Left lung (tissue), 4 donors: ENCODE measurements at regions not wholly inside any gene's neighbourhood (a gene's known extent, or its start where the extent isn't known, plus 50 kb on each side); places are given as distances from the start of the nearest gene placed in this dataset.

ENCODE experiments used
- ATAC-seq: fragments of 200-7000 bp; cut with Tn5 transposase; one replicate; pipeline ENCODE4 v1.9.1; 2020; ENCODE audit warnings: moderate library complexity
- DNase-seq, 4 donors: peaks; one replicate each; pipeline ENCODE4 v3.0.0-alpha.2; 2013 to 2020
- H3K27ac ChIP-seq, 2 donors: fragments of 200-600 bp; sonication (generic) in 1 of 2; one replicate each; pipeline versions ENCODE4 v1.5.0 to v1.8.0; 2020 to 2021
- H3K27me3 ChIP-seq, 2 donors: fragments of 200-600 bp; sonication (generic) in 1 of 2; one replicate each; pipeline versions ENCODE4 v1.5.0 to v1.8.0; 2020 to 2021
- H3K36me3 ChIP-seq, 2 donors: fragments of 200-600 bp; sonication (generic) in 1 of 2; one replicate each; pipeline versions ENCODE4 v1.5.0 to v1.8.0; 2020 to 2021
- H3K4me1 ChIP-seq, 2 donors: fragments of 200-600 bp; one replicate each; pipeline ENCODE4 v1.8.0; 2021
- H3K4me3 ChIP-seq, 2 donors: fragments of 200-600 bp; sonication (generic) in 1 of 2; one replicate each; pipeline versions ENCODE4 v1.5.0 to v1.8.0; 2020 to 2021; ENCODE audit warnings: mild to moderate bottlenecking in 1 of 2
- H3K9me3 ChIP-seq, 2 donors: fragments of 200-600 bp; sonication (generic) in 1 of 2; one replicate each; pipeline versions ENCODE4 v1.5.0 to v1.8.0; 2020 to 2021
- intact Hi-C, 2 donors: fragments of 100-400 bp; cut with DNase I; formaldehyde crosslinking; loops; one replicate each; pipeline versions ENCODE4 v1.11.2 to v1.14.2; 2022
- TF ChIP-seq, protein P1 (sequence below), 2 donors: fragments of 200-600 bp; sonication (generic) in 1 of 2; IDR thresholded peaks; one replicate each; pipeline versions ENCODE4 v1.5.0 to v1.8.0; 2021; ENCODE audit warnings: antibody characterized with exemption in 2 of 2
- donor health status: DM: no; HTN: yes; CAD: no.
- donor health status: DM: no; HTN: no; CAD: no.

DNA sequence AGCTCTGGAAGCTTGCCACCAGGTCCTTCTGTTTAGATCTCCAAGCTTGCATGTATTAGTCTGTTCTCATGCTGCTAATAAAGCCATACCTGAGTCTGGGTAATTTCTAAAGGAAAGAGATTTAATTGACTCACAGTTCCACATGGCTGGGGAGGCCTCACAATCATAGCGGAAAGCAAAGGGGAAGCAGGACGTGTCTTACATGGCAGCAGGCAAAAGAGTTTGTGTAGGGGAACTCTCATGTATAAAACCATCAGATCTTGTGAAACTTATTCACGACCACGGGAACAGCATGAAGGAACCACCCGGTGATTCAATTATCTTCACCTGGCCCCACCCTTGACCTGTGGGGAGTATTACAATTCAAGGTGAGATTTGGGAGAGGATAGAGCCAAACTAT is 147.0 kb upstream of the PROK2 start:
- no peak for DNase-seq
- Histone ChIP-seq H3K9me3 (no peaks in the 10 kb centered on the region), H3K27ac (no peak overlapping the region), H3K4me3 (no peak overlapping the region), H3K4me1 (no peaks in the 10 kb centered on the region), H3K27me3 (no peaks in the 10 kb centered on the region), H3K36me3 (no peaks in the 10 kb centered on the region)
- intact Hi-C loops = loop anchor here in 1 of 2 donors (10.0 kb wide), 1 partner anchor 63 kb away; no protein-coding TSS in a partner anchor
- no peak for ATAC-seq
- TF ChIP-seq, protein P1, sequence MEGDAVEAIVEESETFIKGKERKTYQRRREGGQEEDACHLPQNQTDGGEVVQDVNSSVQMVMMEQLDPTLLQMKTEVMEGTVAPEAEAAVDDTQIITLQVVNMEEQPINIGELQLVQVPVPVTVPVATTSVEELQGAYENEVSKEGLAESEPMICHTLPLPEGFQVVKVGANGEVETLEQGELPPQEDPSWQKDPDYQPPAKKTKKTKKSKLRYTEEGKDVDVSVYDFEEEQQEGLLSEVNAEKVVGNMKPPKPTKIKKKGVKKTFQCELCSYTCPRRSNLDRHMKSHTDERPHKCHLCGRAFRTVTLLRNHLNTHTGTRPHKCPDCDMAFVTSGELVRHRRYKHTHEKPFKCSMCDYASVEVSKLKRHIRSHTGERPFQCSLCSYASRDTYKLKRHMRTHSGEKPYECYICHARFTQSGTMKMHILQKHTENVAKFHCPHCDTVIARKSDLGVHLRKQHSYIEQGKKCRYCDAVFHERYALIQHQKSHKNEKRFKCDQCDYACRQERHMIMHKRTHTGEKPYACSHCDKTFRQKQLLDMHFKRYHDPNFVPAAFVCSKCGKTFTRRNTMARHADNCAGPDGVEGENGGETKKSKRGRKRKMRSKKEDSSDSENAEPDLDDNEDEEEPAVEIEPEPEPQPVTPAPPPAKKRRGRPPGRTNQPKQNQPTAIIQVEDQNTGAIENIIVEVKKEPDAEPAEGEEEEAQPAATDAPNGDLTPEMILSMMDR (IDR thresholded peaks at IDR 0.05) = no peak

DNA sequence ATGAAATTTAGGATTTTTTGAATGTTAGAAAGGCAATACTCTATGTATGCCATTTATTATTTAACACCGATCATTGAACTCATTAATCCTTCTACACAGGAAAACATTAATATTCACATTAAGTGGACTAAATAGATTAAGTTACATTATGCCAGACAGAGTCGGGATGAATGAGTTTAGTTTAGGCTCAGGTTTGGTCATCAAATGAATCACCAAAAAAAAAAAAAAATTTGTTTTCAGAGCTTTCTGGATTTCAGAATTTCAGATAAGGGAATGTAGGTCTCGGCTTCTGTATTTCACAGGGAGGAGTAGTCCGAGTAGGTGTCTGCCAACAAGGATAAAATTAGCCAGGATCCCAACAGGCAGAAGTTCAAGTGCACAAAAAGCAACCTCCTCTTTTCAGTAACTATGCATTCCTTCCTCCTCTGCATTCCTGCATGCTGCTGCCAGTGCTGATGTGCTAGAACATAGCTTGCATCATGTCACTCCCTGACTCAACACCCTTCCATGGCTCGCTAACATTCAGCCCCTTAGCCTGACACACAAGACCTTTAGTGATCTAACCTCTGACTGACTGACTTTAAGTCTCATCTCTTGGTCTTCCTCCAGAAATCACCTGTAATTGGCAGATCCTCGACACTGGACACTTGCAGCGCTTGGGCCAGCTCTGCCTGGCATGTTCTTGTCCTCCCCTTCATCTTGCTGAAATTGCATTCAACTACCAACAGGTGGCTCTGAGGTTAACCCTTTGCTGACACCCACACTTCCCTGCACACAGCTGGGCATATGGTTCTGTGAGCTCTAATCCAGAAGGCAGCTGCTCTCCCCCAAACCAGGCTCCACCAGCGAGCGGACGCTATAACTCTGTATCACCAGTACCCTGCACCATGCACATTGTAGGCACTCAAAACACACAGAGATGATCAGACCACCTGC is 145.4 kb upstream of the PROK2 start:
- Histone ChIP-seq H3K4me3 (no peak overlapping the region), H3K9me3 (no peaks in the 10 kb centered on the region), H3K27me3 (no peaks in the 10 kb centered on the region), H3K36me3 (no peaks in the 10 kb centered on the region), H3K27ac (no peak overlapping the region), H3K4me1 (no peaks in the 10 kb centered on the region)
- ATAC-seq = peak; percentile 53
- DNase-seq = no peak
- TF ChIP-seq, protein P1 (IDR thresholded peaks at IDR 0.05) = no peak
- intact Hi-C loops = loop anchor here in 1 of 2 donors (10.0 kb wide), 1 partner anchor 64 kb away; no protein-coding TSS in a partner anchor

DNA sequence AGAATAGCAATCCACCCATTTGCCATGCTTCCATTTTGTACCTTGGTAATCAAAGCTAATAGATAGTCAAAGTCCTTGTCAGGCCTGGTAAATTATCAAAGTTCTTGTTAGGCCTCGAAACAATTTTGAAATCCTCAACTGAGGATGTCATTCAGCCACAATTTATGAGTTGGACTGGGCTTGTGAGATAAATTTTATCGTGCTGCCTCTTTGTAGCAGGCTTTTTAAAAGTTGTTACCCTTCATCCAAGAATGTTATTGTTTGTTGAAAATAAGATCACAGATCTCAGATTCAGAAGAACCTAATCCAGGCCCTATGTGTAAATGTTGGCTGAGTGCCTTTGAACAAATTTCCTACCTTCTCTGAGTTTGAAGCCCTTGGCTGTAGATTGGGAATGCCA is 143.3 kb upstream of the PROK2 start:
- no peaks in the 10 kb centered on the region for H3K4me1 ChIP-seq
- no peak for ATAC-seq
- no peak overlapping the region for H3K27ac ChIP-seq
- H3K27me3 ChIP-seq = no peaks in the 10 kb centered on the region
- TF ChIP-seq, protein P1 (IDR thresholded peaks at IDR 0.05) = no peak
- intact Hi-C loops = no loop called here
- no peaks in the 10 kb centered on the region for H3K9me3 ChIP-seq
- DNase-seq = no peak
- H3K36me3 ChIP-seq = no peaks in the 10 kb centered on the region
- H3K4me3 ChIP-seq = no peak overlapping the region

DNA sequence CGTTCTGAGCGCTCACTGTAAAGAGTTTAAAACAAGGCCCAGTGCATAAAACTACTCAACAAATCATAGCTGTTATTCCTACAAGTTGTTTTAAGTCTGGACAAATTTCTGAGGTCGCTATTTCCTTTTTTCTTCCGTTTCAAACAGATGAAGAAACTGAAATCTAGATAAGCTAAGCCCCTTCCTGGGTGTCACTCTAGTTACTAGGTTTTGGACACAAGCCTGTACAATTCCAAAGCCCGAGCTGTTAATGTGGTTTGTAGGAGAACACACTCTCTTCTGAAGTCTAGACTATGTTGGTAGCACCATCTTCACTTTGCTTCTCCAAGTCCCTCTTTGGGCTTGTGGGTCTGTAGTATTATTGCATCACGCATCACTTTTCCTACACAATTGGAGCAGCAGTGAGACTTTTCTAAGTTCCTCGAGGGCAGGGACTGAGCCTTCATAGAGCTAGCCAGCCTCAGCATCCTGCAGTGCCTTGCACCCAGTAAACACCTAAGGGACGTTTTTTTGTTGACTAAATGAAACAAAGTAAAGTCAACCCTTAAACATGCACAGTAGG is 142.6 kb upstream of the PROK2 start:
- H3K4me1 ChIP-seq = no peaks in the 10 kb centered on the region
- TF ChIP-seq, protein P1 (IDR thresholded peaks at IDR 0.05) = no peak
- H3K4me3 ChIP-seq = no peak overlapping the region
- no peaks in the 10 kb centered on the region for H3K9me3 ChIP-seq
- no peaks in the 10 kb centered on the region for H3K27me3 ChIP-seq
- intact Hi-C loops = no loop called here
- no peaks in the 10 kb centered on the region for H3K36me3 ChIP-seq
- no peak for DNase-seq
- ATAC-seq = no peak
- H3K27ac ChIP-seq = no peak overlapping the region

DNA sequence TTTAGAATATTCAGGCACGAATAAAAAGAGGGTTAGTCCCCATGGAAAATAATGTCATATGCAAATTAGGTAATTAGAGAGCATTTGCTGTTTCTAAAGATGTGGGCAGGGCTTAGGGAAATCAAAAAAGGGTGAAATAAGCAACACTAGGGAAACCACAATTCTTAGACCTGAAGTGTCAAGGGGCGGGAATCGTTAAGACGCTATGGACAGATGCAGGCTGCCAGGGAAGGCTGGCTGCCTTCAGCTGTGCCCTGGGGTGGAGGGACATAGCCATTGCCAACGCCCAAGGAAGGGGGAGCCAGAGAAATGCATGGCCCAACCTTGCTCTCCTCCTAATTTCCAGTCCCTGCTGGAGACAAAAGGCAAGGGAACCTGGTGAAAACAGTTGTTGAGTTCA is 141.7 kb upstream of the PROK2 start:
- Histone ChIP-seq H3K4me3 (no peak overlapping the region), H3K4me1 (no peaks in the 10 kb centered on the region), H3K27ac (no peak overlapping the region), H3K27me3 (peaks cover 0 to 6% of the 10 kb centered on the region in 2 donors), H3K9me3 (no peaks in the 10 kb centered on the region), H3K36me3 (no peaks in the 10 kb centered on the region)
- ATAC-seq (no peak), DNase-seq (no peak)
- TF ChIP-seq, protein P1 (IDR thresholded peaks at IDR 0.05) = no peak
- intact Hi-C loops = no loop called here
